ENCODE measurements at regions not wholly inside any gene's neighbourhood (a gene's known extent, or its start where the extent isn't known, plus 50 kb on each side); places are given as distances from the start of the nearest gene placed in this dataset.
"Not testable (repeated sequence)": the region's sequence is repeated elsewhere in the genome, so short reads cannot be mapped to it uniquely, and the experiment has no call there.

- no peak for DNase-seq (ENCODE audit: low read depth)
Observed at GRCh38 chr14:28949503-28949902, 182.9 kb downstream of the FOXG1 start.

DNA sequence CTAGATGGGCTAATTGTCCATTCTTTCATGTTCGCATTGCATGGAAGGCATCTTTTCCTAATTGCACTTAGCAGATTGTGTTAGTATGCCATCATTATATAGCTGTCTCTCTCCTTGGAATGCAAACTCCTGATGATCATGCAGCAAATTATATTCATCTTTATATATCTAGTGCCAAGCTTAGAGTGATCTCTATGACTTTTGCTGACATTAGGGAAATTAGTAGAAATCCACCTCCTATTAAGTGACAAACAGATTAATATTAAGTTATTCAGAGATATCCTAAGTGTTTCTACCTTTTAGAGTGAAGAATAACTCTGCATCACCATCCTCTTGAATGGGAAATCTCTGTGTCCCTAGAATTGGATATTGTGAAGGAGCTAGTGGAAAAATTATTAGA is 185.6 kb downstream of the FOXG1 start:
- DNase-seq (ENCODE audit: low read depth) = no peak

DNA sequence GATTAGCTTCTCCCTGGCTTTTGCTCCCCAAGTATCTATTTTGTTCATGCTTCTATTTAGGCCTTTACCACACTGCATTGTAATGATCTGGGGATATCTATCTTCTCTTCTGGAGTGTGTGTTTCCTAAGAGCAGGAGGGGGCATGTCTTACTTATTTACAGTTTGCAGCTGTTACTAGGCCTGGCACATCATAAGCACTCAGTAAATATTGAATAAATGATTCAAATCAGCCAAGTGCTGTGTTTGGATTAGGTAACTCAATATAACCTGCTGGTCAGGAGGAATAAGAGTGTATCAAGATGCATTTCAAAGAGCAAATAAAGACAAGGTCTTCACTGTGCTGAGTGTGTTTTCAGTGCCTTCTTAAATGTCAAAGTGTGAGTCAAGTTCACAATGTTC is 186.1 kb downstream of the FOXG1 start:
- DNase-seq (ENCODE audit: low read depth) = no peak

GRCh38 chr14:28953973-28954372 is 187.4 kb downstream of the FOXG1 start:
- no peak for DNase-seq (ENCODE audit: low read depth)

GRCh38 chr14:28966416-28967233 is 200.0 kb downstream of the FOXG1 start:
- DNase-seq (ENCODE audit: low read depth) = no peak

DNA sequence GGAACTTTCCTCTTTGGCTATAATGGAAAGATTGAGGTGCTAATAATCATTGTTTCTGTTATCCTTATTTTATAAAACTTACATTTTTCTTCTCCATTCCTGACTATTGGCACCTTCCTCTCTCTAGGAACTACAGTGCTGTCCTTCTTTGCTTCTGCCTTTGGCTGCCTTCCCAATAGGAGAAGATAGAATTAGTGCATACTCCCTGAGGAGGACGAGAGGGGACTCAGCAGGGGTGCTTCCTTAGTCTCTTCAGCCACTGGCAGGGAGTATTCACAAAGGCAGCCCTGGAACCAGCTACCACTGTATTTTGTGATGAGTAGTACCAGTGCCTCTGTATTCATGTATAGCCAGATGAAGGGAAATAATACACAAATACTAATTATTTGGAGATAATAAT is 208.5 kb downstream of the FOXG1 start:
- no peak for DNase-seq (ENCODE audit: low read depth)

DNA sequence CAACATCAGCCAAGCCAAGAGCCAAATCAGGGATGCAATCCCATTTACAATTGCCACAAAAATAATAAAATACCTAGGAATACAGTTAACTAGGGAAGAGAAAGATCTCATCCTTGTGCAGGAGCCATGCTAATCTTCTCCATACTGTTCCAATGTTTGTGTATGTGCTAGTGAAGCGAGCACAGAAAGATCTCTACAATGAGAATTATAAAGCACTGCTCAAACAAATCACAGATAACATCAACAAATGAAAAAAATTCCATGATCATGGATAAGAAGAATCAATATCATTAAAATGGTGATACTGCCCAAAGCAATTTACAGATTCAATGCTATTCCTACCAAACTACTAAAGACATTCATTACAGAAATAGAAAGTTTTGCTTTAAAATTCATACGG is 215.6 kb downstream of the FOXG1 start:
- DNase-seq (ENCODE audit: low read depth) = no peak

GRCh38 chr14:28983279-28983678 is 216.7 kb downstream of the FOXG1 start:
- DNase-seq (ENCODE audit: low read depth) = no peak

- peak; percentile 73 for DNase-seq (ENCODE audit: low read depth)
Observed at GRCh38 chr14:28987516-28987915, 220.9 kb downstream of the FOXG1 start.

DNA sequence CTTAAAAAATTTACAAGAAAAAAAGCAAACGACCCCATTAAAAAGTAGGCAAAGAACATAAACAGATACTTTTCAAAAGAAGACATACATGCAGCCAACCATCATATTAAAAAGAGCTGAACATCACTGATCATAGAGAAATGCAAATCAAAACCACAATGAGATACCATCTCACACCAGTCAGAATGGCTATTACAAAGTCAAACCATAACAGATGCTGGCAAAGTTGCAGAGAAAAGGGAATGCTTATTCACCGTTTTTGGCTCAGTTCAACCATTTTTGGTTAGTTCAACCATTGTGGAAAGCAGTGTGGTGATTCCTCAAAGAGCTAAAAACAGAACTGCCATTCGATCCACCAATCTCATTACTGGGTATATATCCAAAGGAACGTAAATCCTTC is 230.6 kb downstream of the FOXG1 start:
- not testable (repeated sequence) for DNase-seq (ENCODE audit: low read depth)

DNA sequence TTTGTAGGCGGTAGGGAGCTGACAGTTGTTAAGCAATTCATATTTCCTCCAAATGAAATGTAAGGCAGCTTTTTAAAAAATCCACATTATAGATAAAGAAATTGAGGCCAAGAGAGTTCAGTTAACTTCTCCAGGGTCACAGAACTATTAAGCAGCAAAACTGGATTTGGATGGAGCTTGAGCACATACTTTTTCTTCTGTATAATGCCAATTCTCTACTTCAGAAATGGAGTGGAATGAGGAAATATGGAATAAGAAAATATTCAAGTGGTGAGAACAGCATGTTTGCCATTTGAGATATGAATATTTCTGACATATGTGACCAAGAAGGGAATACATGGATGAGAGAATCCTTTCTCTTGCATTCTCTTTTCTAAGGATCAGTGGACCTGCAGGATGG is 233.1 kb downstream of the FOXG1 start:
- no peak for DNase-seq (ENCODE audit: low read depth)

DNA sequence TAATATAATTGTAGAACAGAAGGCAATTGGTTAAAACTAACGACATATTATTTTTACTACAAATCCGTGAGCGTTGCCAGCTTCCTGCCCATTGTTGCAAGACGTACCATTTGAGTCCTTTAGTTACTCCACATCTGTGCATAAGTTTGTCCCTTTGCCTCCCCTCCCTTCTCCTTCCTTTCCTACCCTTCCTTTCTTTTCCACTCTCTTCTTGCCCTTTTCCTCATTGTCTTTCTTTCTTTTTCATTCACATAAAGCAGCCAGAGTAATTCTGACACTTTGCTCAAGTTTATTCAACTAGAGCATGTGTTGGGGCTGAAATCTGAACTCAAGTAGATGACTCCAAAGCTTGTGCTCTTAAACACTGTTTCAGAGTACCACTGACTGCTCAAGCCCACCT is 239.1 kb downstream of the FOXG1 start:
- DNase-seq (ENCODE audit: low read depth) = no peak

DNA sequence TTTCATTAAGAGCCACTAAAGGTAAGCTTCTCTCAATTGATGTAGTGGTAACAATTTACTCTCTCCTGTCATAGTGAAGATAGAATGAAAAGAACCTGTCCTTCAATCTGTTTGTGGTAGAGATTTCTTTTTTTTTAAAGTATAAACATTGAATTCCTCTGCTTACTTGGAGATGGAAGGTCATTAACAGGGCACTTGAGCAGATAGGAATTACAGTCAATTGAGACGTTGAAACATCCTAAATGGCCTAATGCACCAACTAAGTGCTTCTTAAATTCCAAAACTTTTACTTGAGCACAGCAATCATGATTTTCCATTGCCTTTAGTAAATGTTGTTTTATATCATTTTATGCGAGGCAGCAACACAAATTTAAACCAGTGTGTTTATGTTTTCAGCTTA is 241.4 kb downstream of the FOXG1 start:
- no peak for DNase-seq (ENCODE audit: low read depth)

GRCh38 chr14:29016050-29016900 is 249.7 kb downstream of the FOXG1 start:
- DNase-seq (ENCODE audit: low read depth) = peak; percentile 44

- DNase-seq (ENCODE audit: low read depth) = not testable (repeated sequence)
Observed at GRCh38 chr14:29023505-29023904, 256.9 kb downstream of the FOXG1 start.

- not testable (repeated sequence) for DNase-seq (ENCODE audit: low read depth)
Observed at GRCh38 chr14:29027441-29027840, 260.9 kb downstream of the FOXG1 start.

- DNase-seq (ENCODE audit: low read depth) = not testable (repeated sequence)
Observed at GRCh38 chr14:29027941-29028705, 261.5 kb downstream of the FOXG1 start.

DNA sequence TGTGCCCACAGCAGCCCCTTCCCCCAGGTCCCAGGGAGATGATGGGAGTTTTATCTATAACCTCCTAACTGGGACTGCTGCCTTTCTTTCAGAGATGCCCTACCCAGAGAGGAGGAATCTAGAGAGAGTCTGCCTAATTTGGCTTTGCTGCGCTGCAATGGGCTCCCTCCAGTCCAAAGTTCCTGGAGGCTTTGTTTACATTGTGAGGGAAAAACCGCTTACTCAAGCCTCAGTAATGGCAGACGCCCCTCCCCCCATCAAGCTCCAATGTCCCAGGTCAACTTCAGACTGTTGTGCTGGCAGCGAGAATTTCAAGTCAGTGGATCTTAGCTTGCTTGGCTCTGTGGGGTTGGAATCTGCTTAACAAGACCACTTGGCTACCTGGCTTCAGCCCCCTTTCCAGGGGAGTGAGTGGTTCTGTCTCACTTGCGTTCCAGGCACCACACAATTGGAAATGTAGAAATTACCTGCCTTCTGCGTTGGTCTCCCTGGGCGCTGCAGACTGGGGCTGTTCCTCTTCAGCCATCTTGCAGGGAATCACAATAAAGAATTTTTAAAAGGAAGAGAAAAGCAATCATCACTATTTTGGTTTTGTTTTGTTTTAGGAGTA is 262.5 kb downstream of the FOXG1 start:
- DNase-seq (ENCODE audit: low read depth) = peak; percentile 37

DNA sequence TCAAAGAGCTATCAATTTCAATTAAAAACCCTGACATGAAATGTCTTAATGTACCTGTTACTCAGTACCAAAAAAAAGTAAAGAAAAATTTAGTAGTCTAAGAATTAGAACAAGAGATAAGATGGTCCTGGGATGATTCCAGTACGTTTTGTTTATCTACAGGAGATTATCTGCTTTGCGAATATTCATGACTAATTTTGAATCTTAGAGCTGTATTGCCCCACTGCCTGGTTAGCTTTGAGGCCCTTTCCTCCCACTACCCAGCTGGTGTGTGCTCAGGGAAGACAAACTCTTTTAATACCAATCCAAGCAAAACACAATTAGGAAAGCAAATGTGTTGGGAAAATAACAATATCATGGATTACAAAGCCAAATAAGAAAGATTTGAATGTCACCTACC is 263.5 kb downstream of the FOXG1 start:
- DNase-seq (ENCODE audit: low read depth) = peak; percentile 90

DNA sequence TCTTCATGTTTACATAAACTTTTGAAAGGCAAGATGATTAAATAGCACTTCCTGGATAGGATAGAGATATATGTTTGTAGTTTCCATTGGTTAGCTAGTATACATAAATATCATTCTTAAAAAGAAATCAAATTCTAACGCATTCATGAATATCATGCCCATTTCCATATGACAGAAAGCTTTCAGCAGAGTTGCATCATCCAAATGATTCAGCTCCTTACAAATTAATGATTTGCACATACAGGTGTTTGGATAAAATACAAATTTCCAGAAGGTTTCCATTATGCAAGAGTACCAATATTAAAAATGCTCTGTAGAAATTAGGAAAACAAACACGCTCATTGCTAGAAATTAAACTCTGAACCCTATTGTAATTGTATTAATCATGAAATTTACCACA is 264.4 kb downstream of the FOXG1 start:
- DNase-seq (ENCODE audit: low read depth) = no peak

GRCh38 chr14:29035134-29035533 is 268.5 kb downstream of the FOXG1 start:
- no peak for DNase-seq (ENCODE audit: low read depth)

- DNase-seq (ENCODE audit: low read depth) = peak; percentile 73
Observed at GRCh38 chr14:29037411-29037810, 270.8 kb downstream of the FOXG1 start.

Measured in amniotic epithelial cell (primary cell).